HepG2 (cell line): ENCODE measurements at regions not wholly inside any gene's neighbourhood (a gene's known extent, or its start where the extent isn't known, plus 50 kb on each side); places are given as distances from the start of the nearest gene placed in this dataset.

Source experiments
- IRF9 ChIP-seq: sonication (generic); formaldehyde crosslinking; IDR thresholded peaks from 2 replicates; pipeline ENCODE4 v1.8.0; 2022; ENCODE audit warnings: missing genetic modification reagents, mild to moderate bottlenecking, borderline replicate concordance
- TRIM24 ChIP-seq: sonication (generic); formaldehyde crosslinking; IDR thresholded peaks from 2 replicates; pipeline ENCODE4 v1.8.0; 2022; ENCODE audit warnings: mild to moderate bottlenecking, missing genetic modification reagents
- ZNF138 ChIP-seq: sonication (generic); formaldehyde crosslinking; IDR thresholded peaks from 2 replicates; pipeline ENCODE4 v1.5.0; 2020; ENCODE audit warnings: mild to moderate bottlenecking, low read depth, missing genetic modification reagents
- ZNF142 ChIP-seq: sonication (generic); formaldehyde crosslinking; IDR thresholded peaks from 2 replicates; pipeline ENCODE4 v1.4.0; 2020; ENCODE audit warnings: missing genetic modification reagents

- TF ChIP-seq ZNF142 (CRISPR knock-in tag) = no peak
- TF ChIP-seq IRF9 (CRISPR knock-in tag) = no peak
- TF ChIP-seq ZNF138 (CRISPR knock-in tag) = no peak
- no peak for TF ChIP-seq TRIM24 (CRISPR knock-in tag)
Observed at GRCh38 chr2:136167721-136168475, 49.9 kb upstream of the CXCR4 start (continued).
